Stimulated activated memory B cell treated with anti-CD40 and anti-IgM and Interleukin-4, amounts not matched to agents 10 μg/mL and 1 μg/mL and 100 μg/mL, for 72 hours (primary cell): ENCODE measurements at regions not wholly inside any gene's neighbourhood (a gene's known extent, or its start where the extent isn't known, plus 50 kb on each side); places are given as distances from the start of the nearest gene placed in this dataset.
"Not testable (repeated sequence)": the region's sequence is repeated elsewhere in the genome, so short reads cannot be mapped to it uniquely, and the experiment has no call there.

ENCODE experiments used
- ATAC-seq: fragments of 150-1000 bp; cut with Tn5 transposase; 2 replicates; pipeline ENCODE4 v1.10.0; 2021
- H3K27ac Mint-ChIP-seq: one replicate; pipeline ENCODE4 v1.8.0; 2022; ENCODE audit warnings: mild to moderate bottlenecking, mixed read lengths
- H3K27me3 Mint-ChIP-seq: one replicate; pipeline ENCODE4 v1.8.0; 2022; ENCODE audit warnings: mixed read lengths
- H3K36me3 Mint-ChIP-seq: one replicate; pipeline ENCODE4 v1.8.0; 2022; ENCODE audit warnings: mixed read lengths
- H3K4me1 Mint-ChIP-seq: one replicate; pipeline ENCODE4 v1.8.0; 2022; ENCODE audit warnings: mixed read lengths
- H3K4me3 Mint-ChIP-seq: one replicate; pipeline ENCODE4 v1.8.0; 2022; ENCODE audit warnings: mild to moderate bottlenecking, moderate library complexity, mixed read lengths
- H3K9me3 Mint-ChIP-seq: one replicate; pipeline ENCODE4 v1.8.0; 2022; ENCODE audit warnings: mixed read lengths

GRCh38 chr10:78424050-78424449 is 390.4 kb downstream of the RPS24 start:
- not testable (repeated sequence) for H3K9me3 Mint-ChIP-seq, H3K36me3 Mint-ChIP-seq, H3K4me1 Mint-ChIP-seq, ATAC-seq, H3K4me3 Mint-ChIP-seq, H3K27ac Mint-ChIP-seq
- peaks cover 31% of the 10 kb centered on the region for H3K27me3 Mint-ChIP-seq

GRCh38 chr10:78424723-78425122 is 391.1 kb downstream of the RPS24 start:
- Mint-ChIP-seq H3K27ac (no peak overlapping the region), H3K36me3 (no peaks in the 10 kb centered on the region), H3K4me3 (no peak overlapping the region)

GRCh38 chr10:78426181-78426580 is 392.5 kb downstream of the RPS24 start:
- Mint-ChIP-seq H3K27me3 (peaks cover 24% of the 10 kb centered on the region), H3K27ac (no peak overlapping the region), H3K36me3 (no peaks in the 10 kb centered on the region), H3K9me3 (peaks cover 6% of the 10 kb centered on the region), H3K4me1 (no peaks in the 10 kb centered on the region), H3K4me3 (no peak overlapping the region)
- ATAC-seq, result no peak

More at GRCh38 chr10:78424723-78425122, 391.1 kb downstream of the RPS24 start:
- no peak for ATAC-seq
- no peaks in the 10 kb centered on the region for H3K4me1 Mint-ChIP-seq
- H3K9me3 Mint-ChIP-seq, result peaks cover 6% of the 10 kb centered on the region
- H3K27me3 Mint-ChIP-seq, result peaks cover 36% of the 10 kb centered on the region

DNA sequence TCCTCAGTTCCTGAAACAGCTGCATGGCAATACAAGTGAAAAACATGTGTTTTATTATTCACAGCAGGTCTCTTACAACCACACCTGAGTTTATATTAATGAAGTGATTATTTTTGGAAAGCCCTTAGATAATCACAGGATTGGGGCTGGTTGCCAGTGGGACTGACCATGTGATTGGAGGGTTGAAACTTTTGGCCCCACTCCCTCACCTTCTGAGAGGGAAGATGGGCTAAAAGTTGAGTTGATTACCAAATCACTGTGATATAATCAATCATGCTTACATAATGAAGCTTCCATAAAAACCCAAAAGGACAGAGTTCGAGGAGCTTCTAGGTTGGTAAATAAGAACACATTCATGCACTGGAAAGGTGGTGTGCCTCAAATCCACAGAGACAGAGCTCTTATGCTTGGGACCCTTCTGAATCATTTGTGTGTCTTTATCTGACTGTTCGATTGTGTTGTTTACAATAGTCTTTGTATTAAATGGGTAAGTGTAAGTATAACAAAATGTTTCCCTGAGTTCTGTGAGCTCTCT is 393.9 kb downstream of the RPS24 start:
- no peak for ATAC-seq
- no peak overlapping the region for H3K27ac Mint-ChIP-seq
- peaks cover 6% of the 10 kb centered on the region for H3K9me3 Mint-ChIP-seq
- no peak overlapping the region for H3K4me3 Mint-ChIP-seq
- no peaks in the 10 kb centered on the region for H3K36me3 Mint-ChIP-seq
- H3K4me1 Mint-ChIP-seq, result no peaks in the 10 kb centered on the region
- peaks cover 22% of the 10 kb centered on the region for H3K27me3 Mint-ChIP-seq

DNA sequence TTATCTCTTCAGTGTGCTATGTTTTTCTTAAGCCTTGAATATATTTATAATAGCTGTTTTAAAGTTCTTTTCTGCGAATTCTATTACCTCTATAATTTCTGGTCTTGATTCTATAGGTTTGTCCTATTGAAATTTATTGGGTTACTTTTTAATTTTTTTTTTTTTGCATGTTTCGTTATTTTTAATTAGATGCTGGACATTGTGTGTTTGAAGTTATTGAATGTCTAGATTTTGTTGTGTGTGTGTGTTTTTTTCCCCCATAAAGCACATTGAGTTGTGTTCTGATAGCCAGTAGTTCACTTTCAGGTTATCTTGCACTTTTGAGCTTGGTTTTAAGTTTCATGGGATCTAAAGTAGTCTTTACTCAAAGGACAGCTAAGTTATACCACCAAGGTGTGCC is 394.9 kb downstream of the RPS24 start:
- Mint-ChIP-seq H3K4me1 (no peaks in the 10 kb centered on the region), H3K27ac (no peak overlapping the region), H3K27me3 (peaks cover 16% of the 10 kb centered on the region), H3K9me3 (peaks cover 6% of the 10 kb centered on the region), H3K36me3 (no peaks in the 10 kb centered on the region), H3K4me3 (no peak overlapping the region)
- ATAC-seq, result no peak

- no peak overlapping the region for H3K4me3 Mint-ChIP-seq
- peaks cover 4% of the 10 kb centered on the region for H3K9me3 Mint-ChIP-seq
- H3K4me1 Mint-ChIP-seq, result no peaks in the 10 kb centered on the region
- H3K27me3 Mint-ChIP-seq, result peaks cover 25% of the 10 kb centered on the region
- ATAC-seq, result no peak
- no peak overlapping the region for H3K27ac Mint-ChIP-seq
- no peaks in the 10 kb centered on the region for H3K36me3 Mint-ChIP-seq
These were observed 396.3 kb downstream of the RPS24 start for GRCh38 chr10:78429984-78430383.

- no peak overlapping the region for H3K4me3 Mint-ChIP-seq
- peaks cover 45% of the 10 kb centered on the region for H3K27me3 Mint-ChIP-seq
- H3K27ac Mint-ChIP-seq, result no peak overlapping the region
- no peaks in the 10 kb centered on the region for H3K36me3 Mint-ChIP-seq
- H3K9me3 Mint-ChIP-seq, result no peaks in the 10 kb centered on the region
- H3K4me1 Mint-ChIP-seq, result no peaks in the 10 kb centered on the region
- ATAC-seq, result no peak
These were observed 398.9 kb downstream of the RPS24 start for GRCh38 chr10:78432583-78432982.

DNA sequence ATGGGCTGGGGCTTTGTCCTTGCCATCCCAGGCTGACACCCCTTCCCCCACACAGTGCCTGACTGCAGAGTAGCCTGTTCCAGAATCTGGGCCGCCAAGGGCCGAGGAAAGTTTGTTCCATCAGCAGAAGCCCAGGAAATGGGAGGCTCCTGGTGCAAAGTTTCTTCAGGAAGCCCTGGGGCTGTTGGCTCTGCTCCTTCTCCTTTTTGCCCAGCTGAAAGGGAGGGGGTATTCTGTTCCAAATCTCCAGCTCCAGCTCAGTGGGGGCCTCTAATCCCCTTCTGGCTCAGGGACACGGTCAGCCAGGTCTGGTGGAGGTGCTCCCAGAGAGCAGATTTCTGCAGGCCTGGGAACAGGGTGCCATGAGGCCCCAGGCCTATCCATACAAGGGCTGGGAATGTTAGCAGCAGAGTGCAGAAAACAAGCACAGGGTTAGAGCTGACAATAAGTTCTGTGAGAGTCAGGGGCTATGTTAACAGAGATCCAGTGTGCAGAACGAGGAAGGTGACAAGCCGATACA is 399.5 kb downstream of the RPS24 start:
- no peak for ATAC-seq
- H3K36me3 Mint-ChIP-seq, result no peaks in the 10 kb centered on the region
- no peaks in the 10 kb centered on the region for H3K4me1 Mint-ChIP-seq
- no peak overlapping the region for H3K27ac Mint-ChIP-seq
- H3K9me3 Mint-ChIP-seq, result no peaks in the 10 kb centered on the region
- no peak overlapping the region for H3K4me3 Mint-ChIP-seq
- H3K27me3 Mint-ChIP-seq, result peaks cover 49% of the 10 kb centered on the region

DNA sequence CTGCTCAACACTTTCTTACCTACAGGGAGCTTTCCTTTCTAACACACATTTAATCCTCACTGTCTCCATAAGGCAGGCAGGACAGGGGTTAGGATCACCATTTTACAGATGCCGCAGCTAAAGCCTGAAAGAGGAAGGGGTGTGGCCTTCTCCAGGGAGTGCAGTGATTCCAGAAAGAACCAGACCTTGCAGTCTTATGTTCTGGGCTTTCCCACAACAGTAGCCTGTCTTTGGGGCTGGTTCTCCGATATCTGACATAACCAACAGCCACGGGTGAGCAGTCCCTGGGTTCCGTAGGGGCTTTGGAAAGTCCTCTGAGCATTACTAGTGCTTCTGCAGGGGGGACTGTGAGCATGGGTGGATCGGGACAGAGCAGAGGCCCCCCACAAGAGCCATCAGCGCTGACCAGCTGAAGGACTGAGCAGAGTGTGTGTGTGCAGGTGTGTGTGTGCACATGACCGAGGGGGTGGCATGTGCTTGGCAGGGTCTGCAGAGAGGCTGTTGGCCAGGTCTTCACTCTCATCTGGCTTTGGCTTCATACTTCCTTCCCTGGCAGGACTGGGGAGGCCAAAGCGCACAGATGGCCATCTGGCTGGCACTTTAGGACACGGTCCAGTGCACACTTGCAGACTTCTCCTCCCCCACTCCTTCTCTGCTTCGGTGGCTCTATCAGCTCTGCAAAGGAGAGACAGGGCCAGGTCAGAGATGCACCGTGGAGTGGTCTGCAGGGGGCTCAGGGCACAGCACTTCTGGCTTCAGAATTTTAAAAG is 400.3 kb downstream of the RPS24 start:
- H3K27ac Mint-ChIP-seq, result no peak overlapping the region
- H3K36me3 Mint-ChIP-seq, result no peaks in the 10 kb centered on the region
- no peak for ATAC-seq
- H3K27me3 Mint-ChIP-seq, result peaks cover 44% of the 10 kb centered on the region
- no peaks in the 10 kb centered on the region for H3K9me3 Mint-ChIP-seq
- H3K4me3 Mint-ChIP-seq, result no peak overlapping the region
- H3K4me1 Mint-ChIP-seq, result no peaks in the 10 kb centered on the region

DNA sequence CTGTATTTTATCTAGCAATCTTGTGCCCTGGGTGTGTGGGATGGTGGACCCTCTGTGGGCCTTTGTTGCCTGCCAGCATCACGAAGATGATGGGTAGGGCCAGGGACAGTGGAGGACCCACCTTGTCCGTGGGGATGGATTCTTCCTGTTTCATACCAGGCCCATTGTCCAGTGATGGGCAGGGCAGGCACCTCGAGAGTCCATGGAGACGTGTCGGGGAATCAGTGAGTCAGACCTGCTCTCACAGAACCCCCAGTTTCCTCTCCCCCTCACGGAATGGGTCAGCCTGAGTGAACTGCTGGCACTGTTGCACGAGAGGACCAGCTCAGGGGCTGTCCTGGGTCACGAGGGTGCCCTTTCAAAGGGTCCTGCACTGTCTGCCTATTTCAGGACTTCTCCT is 401.2 kb downstream of the RPS24 start:
- Mint-ChIP-seq H3K4me3 (no peak overlapping the region), H3K27ac (no peak overlapping the region), H3K27me3 (peaks cover 35% of the 10 kb centered on the region), H3K36me3 (no peaks in the 10 kb centered on the region), H3K9me3 (no peaks in the 10 kb centered on the region), H3K4me1 (no peaks in the 10 kb centered on the region)
- ATAC-seq, result no peak

DNA sequence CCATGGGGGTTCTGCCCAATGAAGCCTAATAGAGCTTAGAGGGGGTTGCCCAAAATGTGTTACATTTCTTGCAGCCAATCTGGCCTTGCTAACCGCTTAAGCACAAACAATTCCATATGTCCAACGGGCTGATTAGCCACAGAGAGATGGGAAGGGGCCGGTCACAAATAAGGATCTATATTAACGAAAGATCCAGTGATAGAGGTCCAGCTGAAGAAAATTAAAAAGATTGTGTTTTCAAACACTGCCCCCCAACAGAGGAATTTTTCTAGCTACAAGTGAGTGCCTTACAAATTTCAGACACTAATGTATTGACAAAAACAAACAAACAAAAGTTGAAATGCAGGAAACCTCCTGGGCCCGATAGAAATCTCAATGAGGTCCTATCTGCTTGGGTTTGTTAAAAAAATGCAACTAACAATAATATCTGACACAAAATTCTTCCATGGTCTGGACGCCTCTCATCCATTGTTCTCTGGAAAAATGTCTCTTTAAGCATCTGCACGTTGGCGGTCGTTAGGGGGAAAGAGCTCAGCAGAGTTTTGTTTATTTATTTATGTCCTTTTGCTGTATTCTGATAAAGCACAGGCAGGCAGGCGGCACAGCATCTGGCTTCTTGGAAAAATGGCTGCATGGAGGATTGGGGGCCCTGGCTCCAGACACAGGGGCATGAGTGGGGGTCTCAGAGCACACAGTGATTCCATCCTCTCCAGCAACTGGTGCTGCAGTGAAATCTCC is 402.0 kb downstream of the RPS24 start:
- Mint-ChIP-seq H3K4me3 (no peak overlapping the region), H3K27me3 (peaks cover 34% of the 10 kb centered on the region), H3K4me1 (no peaks in the 10 kb centered on the region), H3K36me3 (no peaks in the 10 kb centered on the region), H3K9me3 (no peaks in the 10 kb centered on the region), H3K27ac (no peak overlapping the region)
- ATAC-seq, result no peak

DNA sequence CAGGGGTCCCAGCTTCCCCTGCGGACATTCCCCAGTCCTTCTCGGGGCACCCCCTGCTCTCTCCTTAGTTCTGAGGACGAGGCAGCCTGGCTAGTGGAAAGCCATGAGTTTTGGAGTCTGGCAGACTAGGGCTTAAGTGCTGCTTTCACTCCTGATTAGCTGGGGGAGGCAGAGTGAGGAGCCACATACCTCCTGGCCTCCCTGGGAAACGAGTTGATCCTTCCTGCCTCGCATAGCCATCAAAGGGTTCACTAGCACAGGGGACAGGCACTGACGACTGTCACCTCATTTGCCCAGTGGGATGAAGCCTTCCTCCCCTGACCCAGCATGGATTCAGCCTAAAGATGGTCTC is 402.5 kb downstream of the RPS24 start:
- no peaks in the 10 kb centered on the region for H3K4me1 Mint-ChIP-seq
- H3K27ac Mint-ChIP-seq, result no peak overlapping the region
- no peak for ATAC-seq
- H3K36me3 Mint-ChIP-seq, result no peaks in the 10 kb centered on the region
- H3K27me3 Mint-ChIP-seq, result peaks cover 34% of the 10 kb centered on the region
- H3K9me3 Mint-ChIP-seq, result no peaks in the 10 kb centered on the region
- no peak overlapping the region for H3K4me3 Mint-ChIP-seq

- H3K27ac Mint-ChIP-seq, result no peak overlapping the region
- H3K4me3 Mint-ChIP-seq, result no peak overlapping the region
- ATAC-seq, result no peak
- H3K36me3 Mint-ChIP-seq, result no peaks in the 10 kb centered on the region
- H3K27me3 Mint-ChIP-seq, result peaks cover 34% of the 10 kb centered on the region
- H3K4me1 Mint-ChIP-seq, result no peaks in the 10 kb centered on the region
- no peaks in the 10 kb centered on the region for H3K9me3 Mint-ChIP-seq
These were observed 403.2 kb downstream of the RPS24 start for GRCh38 chr10:78436706-78437406.

- ATAC-seq, result no peak
- no peaks in the 10 kb centered on the region for H3K36me3 Mint-ChIP-seq
These were observed 403.7 kb downstream of the RPS24 start for GRCh38 chr10:78437407-78437768.

More at GRCh38 chr10:78437407-78437768, 403.7 kb downstream of the RPS24 start:
- H3K4me1 Mint-ChIP-seq, result no peaks in the 10 kb centered on the region
- H3K27me3 Mint-ChIP-seq, result peaks cover 34% of the 10 kb centered on the region
- H3K27ac Mint-ChIP-seq, result no peak overlapping the region
- no peak overlapping the region for H3K4me3 Mint-ChIP-seq
- no peaks in the 10 kb centered on the region for H3K9me3 Mint-ChIP-seq
